Heart left ventricle (tissue), 13 donors: ENCODE measurements at regions not wholly inside any gene's neighbourhood (a gene's known extent, or its start where the extent isn't known, plus 50 kb on each side); places are given as distances from the start of the nearest gene placed in this dataset.

Experiments used
- CTCF ChIP-seq, 12 donors: fragments of 200-600 bp; sonication (generic) in 4 of 12; IDR thresholded peaks; one replicate each; pipeline versions ENCODE4 v1.5.0 to v1.8.0; 2018 to 2022; ENCODE audit warnings: antibody characterized with exemption in 12 of 12, mild to moderate bottlenecking in 5 of 12
- POLR2A ChIP-seq, 2 donors: fragments of 450-650 bp; IDR thresholded peaks; one replicate each; pipeline ENCODE4 v1.6.1; 2017; ENCODE audit warnings: antibody characterized with exemption in 2 of 2, mild to moderate bottlenecking in 2 of 2, moderate library complexity in 2 of 2
- donor health status: ischemic (EF 13 %, LVEDD 7.1; RV severe dilation, severe dysfunction).
- donor health status: DM: no; HTN: yes; CAD: no.
- donor health status: DM: no; HTN: no; CAD: no.
- donor health status: ischemic (EF 25% LVEDD 6.9; RV normal size, moderate dysfunction).
- donor health status: ischemic (EF 25% LVEDD 5.7; RV mildly dilated, moderate dysfunction).
- donor health status: ischemic (EF 35%, LVEDD 5.7; RV mildly dilated, moderate dysfunction).
- donor health status: nonischemic (EF 11% LVEDD 7.7; RV severe dilation, severe dysfunction).
- donor health status: DM: yes; HTN: yes; CAD: no.
- donor health status: PGD.
- donor health status: ischemic (EF 29% LVEDD 5.4; RV normal size, mild dysfunction).
- donor health status: nonischemic (EF 23%, LVEDD 6.1; RV moderate dilation, normal function).

- no peak for TF ChIP-seq CTCF (IDR thresholded peaks at IDR 0.05)
- no peak for TF ChIP-seq POLR2A (IDR thresholded peaks at IDR 0.05)
Measured at GRCh38 chr21:27397578-27397977, 430.7 kb upstream of the ADAMTS5 start.
